ENCODE measurements at regions not wholly inside any gene's neighbourhood (a gene's known extent, or its start where the extent isn't known, plus 50 kb on each side); places are given as distances from the start of the nearest gene placed in this dataset.

DNA sequence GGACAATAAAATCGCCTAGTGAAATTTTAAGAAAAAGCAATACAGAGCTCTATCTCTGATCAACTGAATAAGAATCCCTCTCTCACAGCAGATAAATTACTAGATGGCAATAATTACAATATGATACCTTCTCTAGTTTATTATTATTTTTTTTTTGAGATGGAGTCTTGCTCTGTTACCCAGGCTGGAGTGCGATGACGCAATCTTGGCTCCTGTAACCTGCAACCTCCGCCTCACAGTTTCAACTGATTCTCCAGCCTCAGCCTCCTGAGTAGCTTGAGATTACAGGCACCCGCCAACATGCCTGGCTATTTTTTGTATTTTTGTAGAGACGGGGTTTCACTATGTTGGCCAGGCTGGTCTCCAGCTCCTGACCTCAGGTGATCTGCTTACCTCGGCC lies 129.3 kb upstream of the PTCHD4 start:
- Histone ChIP-seq H3K4me1 (ENCODE audit: insufficient read depth, low read length) (no peaks in the 10 kb centered on the region), H3K27me3 (ENCODE audit: insufficient read depth, low read length) (no peaks in the 10 kb centered on the region), H3K27ac (ENCODE audit: low read depth, low read length) (no peak overlapping the region), H3K4me3 (ENCODE audit: insufficient read depth, low read length) (no peak overlapping the region), H3K79me2 (ENCODE audit: insufficient read depth, low read length) (no peaks in the 10 kb centered on the region), H3K4me2 (ENCODE audit: insufficient read depth, low read length) (no peak overlapping the region), H2AFZ (ENCODE audit: low read length) (no peak overlapping the region), H3K9me3 (ENCODE audit: low read depth, low read length) (no peaks in the 10 kb centered on the region), H4K20me1 (ENCODE audit: insufficient read depth, low read length) (no peaks in the 10 kb centered on the region), H3K36me3 (ENCODE audit: insufficient read depth, low read length) (no peaks in the 10 kb centered on the region)
- DNase-seq (ENCODE audit: insufficient read length, low spot score, missing footprints), result no peak
- TF ChIP-seq, protein P1, sequence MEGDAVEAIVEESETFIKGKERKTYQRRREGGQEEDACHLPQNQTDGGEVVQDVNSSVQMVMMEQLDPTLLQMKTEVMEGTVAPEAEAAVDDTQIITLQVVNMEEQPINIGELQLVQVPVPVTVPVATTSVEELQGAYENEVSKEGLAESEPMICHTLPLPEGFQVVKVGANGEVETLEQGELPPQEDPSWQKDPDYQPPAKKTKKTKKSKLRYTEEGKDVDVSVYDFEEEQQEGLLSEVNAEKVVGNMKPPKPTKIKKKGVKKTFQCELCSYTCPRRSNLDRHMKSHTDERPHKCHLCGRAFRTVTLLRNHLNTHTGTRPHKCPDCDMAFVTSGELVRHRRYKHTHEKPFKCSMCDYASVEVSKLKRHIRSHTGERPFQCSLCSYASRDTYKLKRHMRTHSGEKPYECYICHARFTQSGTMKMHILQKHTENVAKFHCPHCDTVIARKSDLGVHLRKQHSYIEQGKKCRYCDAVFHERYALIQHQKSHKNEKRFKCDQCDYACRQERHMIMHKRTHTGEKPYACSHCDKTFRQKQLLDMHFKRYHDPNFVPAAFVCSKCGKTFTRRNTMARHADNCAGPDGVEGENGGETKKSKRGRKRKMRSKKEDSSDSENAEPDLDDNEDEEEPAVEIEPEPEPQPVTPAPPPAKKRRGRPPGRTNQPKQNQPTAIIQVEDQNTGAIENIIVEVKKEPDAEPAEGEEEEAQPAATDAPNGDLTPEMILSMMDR (IDR thresholded peaks at IDR 0.05; ENCODE audit: extremely low read depth, low read depth, low read length), result no peak

DNA sequence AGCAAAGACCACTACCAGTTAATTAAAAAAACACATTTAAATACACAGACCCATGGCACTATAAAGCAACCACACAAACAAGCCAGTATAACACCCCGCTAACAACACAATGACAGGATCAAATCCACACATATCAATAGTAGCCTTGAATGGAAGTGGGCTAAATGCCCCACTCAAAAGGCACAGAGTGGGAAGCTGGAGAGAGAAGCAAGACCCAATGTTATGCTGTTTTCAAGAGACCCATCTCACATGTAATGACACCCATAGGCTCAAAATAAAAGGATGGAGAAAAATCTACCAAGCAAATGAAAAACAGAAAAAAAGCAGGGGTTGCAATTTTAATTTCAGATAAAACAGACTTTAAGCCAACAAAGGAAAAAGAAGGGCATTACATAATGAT lies 125.4 kb upstream of the PTCHD4 start:
- Histone ChIP-seq H3K4me1 (ENCODE audit: insufficient read depth, low read length) (no peaks in the 10 kb centered on the region), H2AFZ (ENCODE audit: low read length) (no peak overlapping the region), H3K4me2 (ENCODE audit: insufficient read depth, low read length) (no peak overlapping the region), H3K27me3 (ENCODE audit: insufficient read depth, low read length) (no peaks in the 10 kb centered on the region), H3K27ac (ENCODE audit: low read depth, low read length) (no peak overlapping the region), H3K36me3 (ENCODE audit: insufficient read depth, low read length) (no peaks in the 10 kb centered on the region), H4K20me1 (ENCODE audit: insufficient read depth, low read length) (no peaks in the 10 kb centered on the region), H3K9me3 (ENCODE audit: low read depth, low read length) (no peaks in the 10 kb centered on the region), H3K79me2 (ENCODE audit: insufficient read depth, low read length) (no peaks in the 10 kb centered on the region), H3K4me3 (ENCODE audit: insufficient read depth, low read length) (no peak overlapping the region)
- DNase-seq (ENCODE audit: insufficient read length, low spot score, missing footprints), result no peak
- TF ChIP-seq, protein P1 (IDR thresholded peaks at IDR 0.05; ENCODE audit: extremely low read depth, low read depth, low read length), result no peak

DNA sequence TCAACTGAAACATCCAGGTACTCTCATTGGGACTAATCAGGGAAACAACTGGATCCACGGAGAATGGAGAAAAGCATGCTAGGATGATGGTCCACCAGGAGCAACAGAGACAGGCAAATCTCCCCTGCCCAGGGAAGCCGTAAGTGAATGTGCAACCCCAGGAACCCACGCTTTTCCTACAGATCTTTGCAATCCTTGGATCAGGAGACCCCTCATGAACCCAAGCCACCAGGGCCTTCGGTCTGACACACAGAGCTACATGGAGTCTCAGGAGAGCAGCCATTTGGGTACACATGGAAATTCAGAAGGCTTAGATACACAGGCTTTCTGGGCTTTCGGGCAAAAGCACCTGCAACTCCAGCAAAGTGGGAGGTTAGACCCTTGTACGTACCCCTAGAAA lies 122.1 kb upstream of the PTCHD4 start:
- H3K9me3 ChIP-seq (ENCODE audit: low read depth, low read length), result no peaks in the 10 kb centered on the region
- no peaks in the 10 kb centered on the region for H4K20me1 ChIP-seq (ENCODE audit: insufficient read depth, low read length)
- H3K27ac ChIP-seq (ENCODE audit: low read depth, low read length), result no peak overlapping the region
- no peak overlapping the region for H2AFZ ChIP-seq (ENCODE audit: low read length)
- no peaks in the 10 kb centered on the region for H3K36me3 ChIP-seq (ENCODE audit: insufficient read depth, low read length)
- no peaks in the 10 kb centered on the region for H3K79me2 ChIP-seq (ENCODE audit: insufficient read depth, low read length)
- no peaks in the 10 kb centered on the region for H3K4me1 ChIP-seq (ENCODE audit: insufficient read depth, low read length)
- H3K4me3 ChIP-seq (ENCODE audit: insufficient read depth, low read length), result no peak overlapping the region
- no peaks in the 10 kb centered on the region for H3K27me3 ChIP-seq (ENCODE audit: insufficient read depth, low read length)
- no peak overlapping the region for H3K4me2 ChIP-seq (ENCODE audit: insufficient read depth, low read length)
- TF ChIP-seq, protein P1 (IDR thresholded peaks at IDR 0.05; ENCODE audit: extremely low read depth, low read depth, low read length), result no peak
- no peak for DNase-seq (ENCODE audit: insufficient read length, low spot score, missing footprints)

DNA sequence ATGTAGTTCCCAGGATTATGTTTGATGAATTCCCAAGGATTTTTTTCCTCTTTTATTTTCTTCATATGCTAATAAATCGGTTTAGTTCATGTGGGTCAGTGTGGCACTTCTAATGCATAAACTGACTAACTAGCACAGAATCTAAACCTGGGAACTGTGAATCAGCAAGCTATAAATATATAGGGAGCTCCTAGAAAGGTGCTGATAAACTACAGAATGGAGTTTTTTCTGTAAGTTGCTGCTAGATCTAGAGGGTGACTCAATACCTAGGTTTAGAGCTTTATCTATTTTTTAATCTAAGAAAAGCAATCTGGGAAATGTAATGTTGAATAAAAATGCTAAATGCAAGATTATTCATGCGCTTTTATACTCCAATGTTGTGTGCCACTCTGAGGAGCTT lies 118.8 kb upstream of the PTCHD4 start:
- no peaks in the 10 kb centered on the region for H3K4me1 ChIP-seq (ENCODE audit: insufficient read depth, low read length)
- no peaks in the 10 kb centered on the region for H4K20me1 ChIP-seq (ENCODE audit: insufficient read depth, low read length)
- TF ChIP-seq, protein P1 (IDR thresholded peaks at IDR 0.05; ENCODE audit: extremely low read depth, low read depth, low read length), result no peak
- DNase-seq (ENCODE audit: insufficient read length, low spot score, missing footprints), result no peak
- H3K4me2 ChIP-seq (ENCODE audit: insufficient read depth, low read length), result no peak overlapping the region
- no peaks in the 10 kb centered on the region for H3K27me3 ChIP-seq (ENCODE audit: insufficient read depth, low read length)
- no peak overlapping the region for H3K4me3 ChIP-seq (ENCODE audit: insufficient read depth, low read length)
- no peak overlapping the region for H2AFZ ChIP-seq (ENCODE audit: low read length)
- H3K79me2 ChIP-seq (ENCODE audit: insufficient read depth, low read length), result no peaks in the 10 kb centered on the region
- H3K9me3 ChIP-seq (ENCODE audit: low read depth, low read length), result no peaks in the 10 kb centered on the region
- H3K36me3 ChIP-seq (ENCODE audit: insufficient read depth, low read length), result no peaks in the 10 kb centered on the region
- no peak overlapping the region for H3K27ac ChIP-seq (ENCODE audit: low read depth, low read length)

Data from osteoblast (primary cell).